DLD1 (cell line): ENCODE measurements at regions not wholly inside any gene's neighbourhood (a gene's known extent, or its start where the extent isn't known, plus 50 kb on each side); places are given as distances from the start of the nearest gene placed in this dataset.
"Not testable (repeated sequence)": the region's sequence is repeated elsewhere in the genome, so short reads cannot be mapped to it uniquely, and the experiment has no call there.

Experiments used
- in situ Hi-C: cut with HindIII; loops from 2 replicates; pipeline ENCODE4 v1.10.0; 2017; ENCODE audit warnings: low sequenced_read_pairs

- in situ Hi-C loops, result no loop called here
Observed at GRCh38 chr7:142582351-142582750, 166.9 kb upstream of the PRSS1 start.

DNA sequence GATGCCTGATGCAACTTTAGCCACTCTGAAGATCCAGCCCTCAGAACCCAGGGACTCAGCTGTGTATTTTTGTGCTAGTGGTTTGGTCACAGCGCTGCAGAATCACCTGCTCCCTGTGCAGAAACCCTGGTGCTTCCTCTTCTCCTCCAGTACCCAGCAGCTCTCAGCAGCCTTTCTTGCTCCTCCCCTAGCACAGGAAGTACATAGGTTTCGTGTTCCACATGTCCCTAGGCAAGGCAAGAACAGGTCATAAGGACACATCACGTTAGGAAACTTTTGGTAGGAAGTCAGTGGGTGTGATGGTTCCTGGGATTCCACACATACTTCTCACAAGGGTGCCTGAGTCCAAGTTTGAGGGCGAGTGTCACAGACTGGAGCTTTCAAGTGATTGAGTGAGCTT lies 167.9 kb upstream of the PRSS1 start:
- in situ Hi-C loops, result no loop called here

DNA sequence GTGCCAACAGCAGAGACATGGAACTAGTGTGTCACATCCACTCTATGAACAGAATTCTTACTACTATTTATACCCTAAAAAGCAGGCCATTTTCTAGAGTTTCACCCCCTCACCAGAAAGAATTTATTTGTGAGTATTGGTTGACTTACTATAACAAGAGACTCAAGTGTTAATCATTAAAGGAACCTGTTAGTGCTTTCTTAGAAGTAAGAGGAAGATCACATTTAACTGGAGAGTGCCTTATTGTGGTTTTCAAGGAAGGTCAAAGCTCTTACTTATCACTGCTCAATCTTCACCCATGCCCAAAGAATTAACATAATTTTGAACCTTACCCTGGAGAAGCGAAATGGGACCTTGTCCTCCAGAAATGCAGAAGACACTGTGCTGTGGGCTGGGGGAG lies 169.3 kb upstream of the PRSS1 start:
- in situ Hi-C loops, result no loop called here

DNA sequence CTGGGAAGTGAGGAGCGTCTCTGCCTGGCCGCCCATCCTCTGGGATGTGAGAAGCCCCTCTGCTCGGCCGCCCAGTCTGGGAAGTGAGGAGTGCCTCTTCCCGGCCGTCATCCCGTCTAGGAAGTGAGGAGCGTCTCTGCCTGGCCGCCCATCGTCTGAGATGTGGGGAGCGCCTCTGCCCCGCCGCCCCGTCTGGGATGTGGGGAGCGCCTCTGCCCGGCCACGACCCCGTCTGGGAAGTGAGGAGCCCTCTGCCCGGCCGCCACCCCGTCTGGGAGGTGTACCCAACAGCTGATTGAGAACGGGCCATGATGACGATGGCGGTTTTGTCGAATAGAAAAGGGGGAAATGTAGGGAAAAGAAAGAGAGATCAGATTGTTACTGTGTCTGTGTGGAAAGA lies 173.9 kb upstream of the PRSS1 start:
- in situ Hi-C loops, result not testable (repeated sequence)

GRCh38 chr7:142571581-142571980 lies 177.7 kb upstream of the PRSS1 start:
- in situ Hi-C loops, result no loop called here

DNA sequence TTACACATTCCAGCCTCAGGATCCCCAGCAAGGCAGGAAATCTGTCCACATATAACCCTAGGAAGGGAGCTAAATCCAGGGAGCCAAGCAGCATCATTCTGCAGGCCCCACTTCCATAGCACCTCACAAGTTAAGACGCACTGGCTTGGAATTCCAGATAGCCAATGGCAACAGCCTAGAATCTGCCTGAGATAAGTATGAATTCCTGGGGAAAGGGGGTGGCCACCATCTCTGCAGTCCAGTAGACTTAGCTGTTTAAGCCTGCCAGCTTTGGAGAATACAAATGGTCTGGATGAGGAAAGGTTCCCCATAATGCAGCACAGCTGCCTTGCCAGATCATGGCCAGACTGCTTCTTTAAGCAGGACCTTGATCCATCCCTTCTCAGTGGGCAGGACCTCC lies 179.4 kb upstream of the PRSS1 start:
- in situ Hi-C loops, result no loop called here

- in situ Hi-C loops, result no loop called here
Observed at GRCh38 chr7:142568435-142569097, 180.7 kb upstream of the PRSS1 start.

- in situ Hi-C loops, result no loop called here
Observed at GRCh38 chr7:142567201-142568075, 181.8 kb upstream of the PRSS1 start.

GRCh38 chr7:142566271-142566670 lies 183.0 kb upstream of the PRSS1 start:
- in situ Hi-C loops, result no loop called here

GRCh38 chr7:142564125-142564524 lies 185.1 kb upstream of the PRSS1 start:
- in situ Hi-C loops, result not testable (repeated sequence)

GRCh38 chr7:142563470-142563869 lies 185.8 kb upstream of the PRSS1 start:
- in situ Hi-C loops, result no loop called here

DNA sequence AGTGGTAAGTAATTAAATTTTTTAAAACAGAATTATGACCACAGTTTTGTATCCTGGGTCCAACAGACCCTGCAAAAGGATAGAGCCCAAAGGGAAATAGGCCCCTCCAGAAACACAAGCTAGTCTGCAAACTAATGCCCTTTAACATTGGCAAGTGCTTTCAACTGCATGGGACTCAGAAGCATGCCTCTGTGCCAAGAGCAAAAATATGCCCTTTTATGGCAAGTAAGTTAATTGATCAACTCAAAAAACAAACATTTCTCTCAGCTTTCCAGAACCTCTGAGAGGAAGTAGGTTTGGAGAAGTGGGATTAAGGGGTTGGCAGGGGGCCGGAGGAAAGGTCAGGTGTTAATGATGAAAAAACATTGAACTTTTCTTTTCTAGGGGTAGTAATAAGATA lies 186.6 kb upstream of the PRSS1 start:
- in situ Hi-C loops, result no loop called here

- in situ Hi-C loops, result not testable (repeated sequence)
Observed at GRCh38 chr7:142561396-142561795, 187.9 kb upstream of the PRSS1 start.

DNA sequence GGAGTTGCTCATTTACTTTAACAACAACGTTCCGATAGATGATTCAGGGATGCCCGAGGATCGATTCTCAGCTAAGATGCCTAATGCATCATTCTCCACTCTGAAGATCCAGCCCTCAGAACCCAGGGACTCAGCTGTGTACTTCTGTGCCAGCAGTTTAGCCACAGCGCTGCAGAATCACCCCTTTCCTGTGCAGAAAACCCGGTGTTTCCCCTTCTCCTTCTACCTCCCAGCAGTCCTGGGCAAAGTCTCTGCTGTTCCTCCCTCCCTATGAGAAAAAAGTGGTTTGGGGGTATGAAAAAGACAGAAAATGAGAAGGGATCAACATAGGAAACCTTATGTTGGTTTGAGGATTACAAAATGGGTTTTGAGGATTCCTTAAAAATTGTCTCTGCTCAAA lies 188.5 kb upstream of the PRSS1 start:
- in situ Hi-C loops, result not testable (repeated sequence)

- in situ Hi-C loops, result no loop called here
Observed at GRCh38 chr7:142560166-142560565, 189.1 kb upstream of the PRSS1 start.

- in situ Hi-C loops, result no loop called here
Observed at GRCh38 chr7:142557971-142558582, 191.2 kb upstream of the PRSS1 start.

GRCh38 chr7:142556740-142557139 lies 192.5 kb upstream of the PRSS1 start:
- in situ Hi-C loops, result no loop called here

GRCh38 chr7:142554560-142555532 lies 194.4 kb upstream of the PRSS1 start:
- in situ Hi-C loops, result no loop called here

DNA sequence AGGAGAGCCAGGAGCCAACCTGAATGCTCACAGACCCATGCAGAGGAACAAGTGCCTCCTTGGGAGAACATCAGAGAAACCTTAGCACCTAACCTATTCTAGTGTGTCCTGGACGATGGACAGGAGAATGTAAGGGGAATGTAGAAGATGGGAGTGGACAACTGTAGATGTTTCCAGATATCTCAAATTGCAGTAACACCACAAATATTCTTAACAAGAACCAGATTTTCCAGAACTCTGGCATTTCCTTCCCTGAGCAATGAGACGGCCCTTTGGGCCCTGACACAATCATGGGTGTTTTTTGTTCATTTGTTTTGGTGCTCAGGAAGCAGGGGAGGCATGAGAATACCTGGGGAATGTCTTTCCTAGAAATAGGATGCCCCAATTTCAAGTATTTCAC lies 196.1 kb upstream of the PRSS1 start:
- in situ Hi-C loops, result no loop called here

DNA sequence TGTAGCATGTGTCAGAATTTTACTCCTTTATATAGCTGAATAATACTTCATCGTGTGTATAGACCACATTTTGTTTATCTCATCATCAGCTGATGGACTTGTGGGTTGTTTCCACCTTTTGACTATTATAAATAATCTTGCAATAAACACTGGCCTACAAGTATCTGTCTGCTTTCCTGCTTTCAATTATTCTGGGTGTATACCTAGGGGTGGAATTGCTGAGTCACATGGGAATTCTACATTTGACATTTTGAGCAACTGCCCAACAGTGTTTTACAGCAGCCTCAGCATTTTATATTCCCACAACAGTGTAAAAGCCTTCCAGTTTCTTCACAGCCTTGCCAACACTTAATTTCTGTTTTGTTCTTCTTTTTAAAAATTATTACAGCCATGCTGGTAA lies 200.3 kb upstream of the PRSS1 start:
- in situ Hi-C loops, result no loop called here

DNA sequence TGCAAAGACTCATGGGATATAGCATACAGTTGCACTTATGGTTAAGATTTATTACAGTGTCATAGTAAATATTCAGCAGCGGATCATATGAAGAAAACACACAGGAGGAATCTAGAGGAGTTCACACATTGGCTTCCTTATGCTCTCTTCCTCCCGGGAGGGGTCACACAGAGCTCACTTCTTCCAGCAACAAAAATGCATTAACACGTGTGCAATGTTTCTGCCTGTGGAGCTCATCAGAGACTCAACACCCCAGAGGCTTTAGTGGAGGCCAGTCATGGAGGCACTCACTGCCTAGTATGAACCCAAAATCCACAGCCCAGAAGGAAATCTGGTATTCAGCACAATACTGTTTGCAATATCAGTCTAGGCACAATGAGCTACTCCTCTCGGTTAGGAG lies 202.8 kb upstream of the PRSS1 start:
- in situ Hi-C loops, result no loop called here
